ENCODE measurements at regions not wholly inside any gene's neighbourhood (a gene's known extent, or its start where the extent isn't known, plus 50 kb on each side); places are given as distances from the start of the nearest gene placed in this dataset.

GRCh38 chr21:39052718-39053117, 130.5 kb downstream of the PSMG1 start:
- TF ChIP-seq CTCF (IDR thresholded peaks at IDR 0.05) = no peak
- TF ChIP-seq POLR2A (IDR thresholded peaks at IDR 0.05) = no peak
